ENCODE measurements at regions not wholly inside any gene's neighbourhood (a gene's known extent, or its start where the extent isn't known, plus 50 kb on each side); places are given as distances from the start of the nearest gene placed in this dataset.
A peak's percentile ranks its signal among the peaks of the same experiment; 100 is the strongest.

- TF ChIP-seq BHLHE40 (IDR thresholded peaks at IDR 0.05; ENCODE audit: low read depth, low read length) (no peak), NFE2L2 (IDR thresholded peaks at IDR 0.05; ENCODE audit: low read depth, low read length) (no peak), POLR2A (IDR thresholded peaks at IDR 0.05; ENCODE audit: low read depth, low read length) (no peak), CEBPB (IDR thresholded peaks at IDR 0.05; ENCODE audit: low read depth, low read length) (no peak), CHD1 (IDR thresholded peaks at IDR 0.05; ENCODE audit: low read depth, low read length) (no peak), MAFK (IDR thresholded peaks at IDR 0.05; ENCODE audit: low read depth, low read length) (no peak), RAD21 (IDR thresholded peaks at IDR 0.05; ENCODE audit: low read length) (no peak), MXI1 (IDR thresholded peaks at IDR 0.05; ENCODE audit: borderline replicate concordance, low read depth, low read length) (no peak), RCOR1 (IDR thresholded peaks at IDR 0.05; ENCODE audit: insufficient replicate concordance, low read length) (no peak), ELK1 (IDR thresholded peaks at IDR 0.05; ENCODE audit: borderline replicate concordance, low read depth, low read length) (no peak), FOS (IDR thresholded peaks at IDR 0.05; ENCODE audit: low read depth, low read length) (no peak), MAZ (IDR thresholded peaks at IDR 0.05; ENCODE audit: borderline replicate concordance, low read depth, low read length) (no peak), CTCF (conservative IDR thresholded peaks at IDR 0.05; ENCODE audit: low read depth, low read length) (no peak), RFX5 (IDR thresholded peaks at IDR 0.05; ENCODE audit: low read depth, low read length) (no peak), USF2 (IDR thresholded peaks at IDR 0.05; ENCODE audit: low read depth, low read length) (no peak), SMC3 (IDR thresholded peaks at IDR 0.05; ENCODE audit: low read depth, low read length) (no peak)
- no peaks in the 10 kb centered on the region for H3K27me3 ChIP-seq (ENCODE audit: control insufficient read depth, insufficient read depth, low read length)
- no peak overlapping the region for H3K9ac ChIP-seq (ENCODE audit: low read depth, low read length)
- H3K9me3 ChIP-seq (ENCODE audit: control insufficient read depth, insufficient read depth, low read length): no peaks in the 10 kb centered on the region
- H4K91ac ChIP-seq (ENCODE audit: insufficient read depth, low read depth, low read length): no peak overlapping the region
- no peak overlapping the region for H3K27ac ChIP-seq (ENCODE audit: insufficient read depth, low read length)
- ATAC-seq (ENCODE audit: low read depth) (no peak), DNase-seq (peak; percentile 4)
- no peak overlapping the region for H2BK5ac ChIP-seq (ENCODE audit: low read depth, low read length, poor library complexity, severe bottlenecking)
- H3K14ac ChIP-seq (replicated peaks; ENCODE audit: low read depth, low read length): no peak overlapping the region
- no peaks in the 10 kb centered on the region for H4K20me1 ChIP-seq (ENCODE audit: insufficient read depth, low read length)
- H4K5ac ChIP-seq (ENCODE audit: low read depth, low read length): no peak overlapping the region
- H2BK15ac ChIP-seq (ENCODE audit: low read depth, low read length): no peak overlapping the region
- H2BK20ac ChIP-seq (ENCODE audit: low read depth, low read length): no peak overlapping the region
- intact Hi-C loops (cut with micrococcal nuclease): no loop called here
- no TSS peak for BruUV-seq (replicated peaks)
- no peak overlapping the region for H3K4me2 ChIP-seq (ENCODE audit: low read depth, low read length)
- H3K79me1 ChIP-seq (ENCODE audit: low read depth in 1 of 2, low read length in 2 of 2): no peaks in the 10 kb centered on the region
- dilution Hi-C loops (cut with HindIII; ENCODE audit: low sequenced_read_pairs, unreplicated experiment): no loop called here
- ChIA-PET POLR2A (ENCODE audit: unreplicated experiment) (no interaction called here), CTCF (no interaction called here)
- no peaks in the 10 kb centered on the region for H3K4me1 ChIP-seq (ENCODE audit: control insufficient read depth, insufficient read depth, low read length)
- no peak overlapping the region for H3K4ac ChIP-seq (ENCODE audit: low read depth, low read length)
- in situ Hi-C loops (cut with MboI; ENCODE audit: low sequenced_read_pairs): no loop called here
- H3K4me3 ChIP-seq (ENCODE audit: insufficient read depth, low read depth, low read length): no peak overlapping the region
- no peak overlapping the region for H2AFZ ChIP-seq (replicated peaks; ENCODE audit: low read length, poor library complexity)
- WGBS, 2 experiments (ENCODE audit: extremely low coverage in 2 of 2, insufficient read length in 1 of 2): 20% methylated on average over 1 of the region's 1 CpG; no CpG with 5 or more reads in 1 of the 2 experiments
- H3K36me3 ChIP-seq (ENCODE audit: control insufficient read depth, insufficient read depth, low read length): no peaks in the 10 kb centered on the region
- no peak overlapping the region for H3K18ac ChIP-seq (ENCODE audit: low read depth, low read length)
- H2AK5ac ChIP-seq (ENCODE audit: low read depth, low read length): no peak overlapping the region
- no peak overlapping the region for H2AK9ac ChIP-seq (replicated peaks; ENCODE audit: low read depth, low read length, poor library complexity)
- no peak overlapping the region for H2BK120ac ChIP-seq (ENCODE audit: low read depth, low read length)
- no peak overlapping the region for H3K23ac ChIP-seq (ENCODE audit: low read depth, low read length)
- H4K8ac ChIP-seq (ENCODE audit: low read depth in 2 of 2, low read length in 2 of 2): no peak overlapping the region
- H3K9me1 ChIP-seq (ENCODE audit: insufficient read depth, low read length): no peaks in the 10 kb centered on the region
- H3K56ac ChIP-seq (ENCODE audit: extremely low read depth, insufficient read depth, low read length): no peak overlapping the region
These were observed 579.2 kb upstream of the CELF2 start for GRCh38 chr10:10438335-10439100.

All from IMR-90 (cell line).